Ovary (tissue), 3 donors: ENCODE measurements at regions not wholly inside any gene's neighbourhood (a gene's known extent, or its start where the extent isn't known, plus 50 kb on each side); places are given as distances from the start of the nearest gene placed in this dataset.

Source experiments
- EP300 ChIP-seq: sonication (generic); formaldehyde crosslinking; IDR thresholded peaks from one replicate; pipeline ENCODE4 v1.6.1; 2017; ENCODE audit warnings: antibody characterized with exemption
- POLR2A ChIP-seq: fragments of 450-650 bp; IDR thresholded peaks from one replicate; pipeline ENCODE4 v1.6.1; 2017; ENCODE audit warnings: antibody characterized with exemption, mild to moderate bottlenecking, moderate library complexity
- TF ChIP-seq, protein P1 (sequence below), 3 donors: fragments of 450-650 bp in 2 of 3; fragments of 200-600 bp in 1 of 3; IDR thresholded peaks; one replicate each; pipeline versions ENCODE4 v1.5.1 to v1.8.0; 2016 to 2022; ENCODE audit warnings: antibody characterized with exemption in 3 of 3, mild to moderate bottlenecking in 1 of 3
- donor health status: DM: no; HTN: no; CAD: no.

DNA sequence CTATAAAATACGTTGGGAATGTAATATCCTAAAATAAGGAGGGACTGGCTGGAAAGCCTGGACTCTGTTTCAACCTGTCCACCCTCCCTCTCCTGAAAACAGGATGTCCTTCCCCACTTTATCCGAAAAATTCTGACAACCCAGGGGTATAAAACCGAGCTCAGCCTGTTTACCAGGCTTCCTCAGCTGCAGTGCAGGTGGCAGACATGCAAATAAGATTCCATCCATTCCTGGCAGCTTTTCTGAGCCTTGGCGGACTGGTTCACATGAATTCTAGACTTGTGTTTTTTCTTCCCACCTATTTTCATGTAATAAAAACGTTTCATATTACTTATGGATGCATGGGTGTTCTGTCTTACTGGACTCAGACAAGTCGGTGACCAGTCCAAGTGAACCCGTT, 479.3 kb downstream of the KCNJ18 start:
- TF ChIP-seq, protein P1, sequence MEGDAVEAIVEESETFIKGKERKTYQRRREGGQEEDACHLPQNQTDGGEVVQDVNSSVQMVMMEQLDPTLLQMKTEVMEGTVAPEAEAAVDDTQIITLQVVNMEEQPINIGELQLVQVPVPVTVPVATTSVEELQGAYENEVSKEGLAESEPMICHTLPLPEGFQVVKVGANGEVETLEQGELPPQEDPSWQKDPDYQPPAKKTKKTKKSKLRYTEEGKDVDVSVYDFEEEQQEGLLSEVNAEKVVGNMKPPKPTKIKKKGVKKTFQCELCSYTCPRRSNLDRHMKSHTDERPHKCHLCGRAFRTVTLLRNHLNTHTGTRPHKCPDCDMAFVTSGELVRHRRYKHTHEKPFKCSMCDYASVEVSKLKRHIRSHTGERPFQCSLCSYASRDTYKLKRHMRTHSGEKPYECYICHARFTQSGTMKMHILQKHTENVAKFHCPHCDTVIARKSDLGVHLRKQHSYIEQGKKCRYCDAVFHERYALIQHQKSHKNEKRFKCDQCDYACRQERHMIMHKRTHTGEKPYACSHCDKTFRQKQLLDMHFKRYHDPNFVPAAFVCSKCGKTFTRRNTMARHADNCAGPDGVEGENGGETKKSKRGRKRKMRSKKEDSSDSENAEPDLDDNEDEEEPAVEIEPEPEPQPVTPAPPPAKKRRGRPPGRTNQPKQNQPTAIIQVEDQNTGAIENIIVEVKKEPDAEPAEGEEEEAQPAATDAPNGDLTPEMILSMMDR (IDR thresholded peaks at IDR 0.05), result no peak
- no peak for TF ChIP-seq POLR2A
- no peak for TF ChIP-seq EP300
